Adrenal gland (tissue), 9 donors: ENCODE measurements at regions not wholly inside any gene's neighbourhood (a gene's known extent, or its start where the extent isn't known, plus 50 kb on each side); places are given as distances from the start of the nearest gene placed in this dataset.

ENCODE experiments used
- DNase-seq, 7 donors: peaks; one replicate each; pipeline ENCODE4 v3.0.0-alpha.2; 2019 to 2020
- H3K27ac ChIP-seq, 5 donors: fragments of 200-600 bp; sonication (generic) in 4 of 5; 1 replicate in 3 of 5; 2 replicates in 2 of 5; pipeline versions ENCODE4 v1.5.1 to v1.8.0; 2016 to 2020; ENCODE audit warnings: mild to moderate bottlenecking in 1 of 5
- H3K27me3 ChIP-seq: fragments of 200-600 bp; 2 replicates; pipeline ENCODE4 v1.8.0; 2021
- H3K36me3 ChIP-seq, 2 donors: fragments of 200-600 bp; replicated peaks in 1 of 2; 1 replicate in 1 of 2; 2 replicates in 1 of 2; pipeline versions ENCODE4 v1.5.1 to v1.8.0; 2018 to 2022
- H3K4me1 ChIP-seq, 2 donors: fragments of 200-600 bp; replicated peaks in 1 of 2; 1 replicate in 1 of 2; 2 replicates in 1 of 2; pipeline versions ENCODE4 v1.5.1 to v1.8.0; 2018 to 2021
- H3K4me3 ChIP-seq, 4 donors: fragments of 200-600 bp; sonication (generic) in 3 of 4; one replicate each; pipeline ENCODE4 v1.5.1; 2016 to 2018
- H3K9me3 ChIP-seq, 3 donors: fragments of 200-600 bp; sonication (generic) in 1 of 3; replicated peaks in 1 of 3; 1 replicate in 2 of 3; 2 replicates in 1 of 3; pipeline versions ENCODE4 v1.5.1 to v1.8.0; 2016 to 2021
- POLR2A ChIP-seq, 2 donors: fragments of 450-650 bp; IDR thresholded peaks; one replicate each; pipeline ENCODE4 v1.6.1; 2017; ENCODE audit warnings: antibody characterized with exemption in 2 of 2, mild to moderate bottlenecking in 2 of 2, moderate library complexity in 1 of 2
- WGBS, 4 donors: extraction: QIAGEN DNeasy Blood & Tissue Kit in 2 of 4; methylation state at CpG; one replicate each; pipeline versions ENCODE4 v1.1.5 to v1.1.7; 2013 to 2017; 5-methylcytosine and 5-hydroxymethylcytosine counted together
- intact Hi-C, 2 donors: fragments of 100-400 bp; cut with DNase I; formaldehyde crosslinking; loops; one replicate each; pipeline versions ENCODE4 v1.14.1 to v1.15.0; 2022 to 2023
- TF ChIP-seq, protein P1 (sequence below), 6 experiments: fragments of 450-650 bp in 4 of 6; fragments of 200-600 bp in 2 of 6; sonication (generic) in 1 of 6; IDR thresholded peaks; 1 replicate in 5 of 6; 2 replicates in 1 of 6; pipeline versions ENCODE4 v1.5.1 to v1.8.0; 2016 to 2021; ENCODE audit warnings: antibody characterized with exemption in 6 of 6, mild to moderate bottlenecking in 2 of 6, moderate library complexity in 1 of 6
- donor health status: healthy with polysubstance abuse.
- donor health status: Bipolar disorder and iron deficiency.
- donor health status: DM: yes; HTN: yes; CAD: no.
- donor health status: DM: no; HTN: no; CAD: no.
- donor health status: DM: no; HTN: no; CAD: no.

DNA sequence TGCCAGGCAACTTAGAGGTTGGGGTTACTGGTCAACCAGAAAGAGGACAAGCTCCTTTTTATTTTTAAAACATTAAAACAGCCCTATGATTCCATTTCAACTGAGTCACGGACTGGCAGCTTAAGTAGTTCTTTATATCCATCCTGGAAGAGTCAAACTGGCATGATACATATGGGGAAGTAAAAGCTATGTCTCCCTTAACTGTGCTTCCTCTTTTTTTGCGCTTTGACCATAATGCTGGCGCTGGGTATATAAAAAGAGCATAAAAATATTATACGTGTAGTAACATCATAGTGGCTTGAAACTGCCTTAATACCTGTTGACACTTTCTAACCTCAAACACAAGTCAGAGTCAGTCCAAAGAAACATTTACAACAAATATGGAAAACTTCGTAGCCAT, 274.4 kb downstream of the CSNK1G3 start:
- Histone ChIP-seq H3K36me3 (no peaks in the 10 kb centered on the region), H3K27me3 (no peaks in the 10 kb centered on the region), H3K4me1 (no peaks in the 10 kb centered on the region), H3K4me3 (no peak overlapping the region), H3K27ac (no peak overlapping the region), H3K9me3 (no peaks in the 10 kb centered on the region)
- DNase-seq: no peak
- TF ChIP-seq, protein P1, sequence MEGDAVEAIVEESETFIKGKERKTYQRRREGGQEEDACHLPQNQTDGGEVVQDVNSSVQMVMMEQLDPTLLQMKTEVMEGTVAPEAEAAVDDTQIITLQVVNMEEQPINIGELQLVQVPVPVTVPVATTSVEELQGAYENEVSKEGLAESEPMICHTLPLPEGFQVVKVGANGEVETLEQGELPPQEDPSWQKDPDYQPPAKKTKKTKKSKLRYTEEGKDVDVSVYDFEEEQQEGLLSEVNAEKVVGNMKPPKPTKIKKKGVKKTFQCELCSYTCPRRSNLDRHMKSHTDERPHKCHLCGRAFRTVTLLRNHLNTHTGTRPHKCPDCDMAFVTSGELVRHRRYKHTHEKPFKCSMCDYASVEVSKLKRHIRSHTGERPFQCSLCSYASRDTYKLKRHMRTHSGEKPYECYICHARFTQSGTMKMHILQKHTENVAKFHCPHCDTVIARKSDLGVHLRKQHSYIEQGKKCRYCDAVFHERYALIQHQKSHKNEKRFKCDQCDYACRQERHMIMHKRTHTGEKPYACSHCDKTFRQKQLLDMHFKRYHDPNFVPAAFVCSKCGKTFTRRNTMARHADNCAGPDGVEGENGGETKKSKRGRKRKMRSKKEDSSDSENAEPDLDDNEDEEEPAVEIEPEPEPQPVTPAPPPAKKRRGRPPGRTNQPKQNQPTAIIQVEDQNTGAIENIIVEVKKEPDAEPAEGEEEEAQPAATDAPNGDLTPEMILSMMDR (IDR thresholded peaks at IDR 0.05): no peak
- TF ChIP-seq POLR2A (IDR thresholded peaks at IDR 0.05): no peak
- intact Hi-C loops: no loop called here
- WGBS, 4 donors: 67 to 77% (median 70%) methylated on average over 5 of the region's 5 CpGs

DNA sequence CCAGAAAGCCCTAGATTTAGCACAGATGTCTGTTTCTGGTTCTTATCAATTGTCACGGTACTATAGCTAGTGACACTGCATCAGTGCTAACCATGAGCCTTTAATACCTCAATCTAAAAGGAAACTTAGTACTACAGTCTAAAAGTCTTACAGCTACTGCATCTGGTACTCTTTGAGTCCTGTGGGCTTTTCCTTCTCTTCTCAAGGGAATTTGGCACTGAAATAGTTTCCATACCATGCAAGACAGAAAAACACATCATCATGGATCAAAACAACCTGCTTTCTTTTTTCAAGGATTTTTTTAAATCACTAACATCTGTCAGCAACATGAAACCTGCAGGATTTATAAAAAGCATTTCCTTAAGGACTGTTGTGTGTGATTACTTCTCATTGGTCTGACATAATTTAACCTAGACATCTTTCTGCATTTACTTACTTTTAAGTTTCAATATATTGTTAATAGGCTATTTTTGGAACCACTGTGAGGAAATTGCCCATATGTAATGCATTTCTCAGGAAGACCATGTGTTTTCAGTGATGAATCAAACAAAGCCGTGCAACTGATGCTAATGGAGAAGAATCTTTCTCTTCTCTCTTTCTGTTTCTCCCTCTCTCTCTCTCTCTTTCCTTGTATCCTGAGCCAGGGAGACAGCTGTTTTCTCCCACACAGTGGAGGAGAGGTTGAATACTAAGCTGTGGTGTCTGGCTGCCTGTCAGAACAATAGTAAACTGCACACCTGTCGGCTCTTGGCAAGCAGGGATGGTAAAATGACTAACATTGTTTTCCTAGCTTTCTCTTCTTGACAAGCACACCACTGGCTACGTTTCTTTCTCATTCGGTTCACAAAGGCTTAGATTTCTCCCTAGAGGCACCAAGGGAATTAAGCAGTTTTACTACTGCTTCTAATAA, 273.4 kb downstream of the CSNK1G3 start:
- WGBS, 4 donors: 23 to 29% (median 26%) methylated on average over 5 of the region's 5 CpGs
- H3K27ac ChIP-seq: no peak overlapping the region
- no peaks in the 10 kb centered on the region for H3K36me3 ChIP-seq
- no peaks in the 10 kb centered on the region for H3K27me3 ChIP-seq
- intact Hi-C loops: no loop called here
- no peak for DNase-seq
- TF ChIP-seq, protein P1 (IDR thresholded peaks at IDR 0.05): no peak
- TF ChIP-seq POLR2A (IDR thresholded peaks at IDR 0.05): no peak
- H3K9me3 ChIP-seq: no peaks in the 10 kb centered on the region
- no peak overlapping the region for H3K4me3 ChIP-seq
- no peaks in the 10 kb centered on the region for H3K4me1 ChIP-seq

DNA sequence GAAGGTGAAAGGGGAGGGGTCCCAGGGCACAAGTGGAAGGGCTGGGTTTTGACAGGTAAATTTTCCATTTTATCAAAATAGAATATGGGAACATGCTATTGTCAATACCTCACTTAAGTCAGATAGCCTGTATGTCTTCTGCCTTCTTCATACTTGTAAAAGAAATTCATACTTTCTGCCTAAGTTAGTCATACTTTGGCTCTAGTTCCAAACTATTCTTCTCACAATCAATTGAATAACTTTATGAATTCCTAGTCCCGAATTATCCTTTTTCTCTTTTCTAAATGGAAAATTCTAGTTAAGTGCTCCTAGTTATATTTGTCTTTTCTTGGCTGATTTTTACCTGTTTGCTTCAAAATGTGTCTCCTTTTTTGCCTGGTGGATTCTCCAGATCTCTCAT, 271.4 kb downstream of the CSNK1G3 start:
- Histone ChIP-seq H3K27me3 (no peaks in the 10 kb centered on the region), H3K36me3 (no peaks in the 10 kb centered on the region), H3K9me3 (no peaks in the 10 kb centered on the region), H3K4me1 (no peaks in the 10 kb centered on the region), H3K4me3 (no peak overlapping the region), H3K27ac (no peak overlapping the region)
- TF ChIP-seq, protein P1 (IDR thresholded peaks at IDR 0.05): no peak
- DNase-seq: no peak
- intact Hi-C loops: no loop called here
- WGBS, 4 donors: 60 to 78% (median 71%) methylated on average over 1 of the region's 1 CpG

DNA sequence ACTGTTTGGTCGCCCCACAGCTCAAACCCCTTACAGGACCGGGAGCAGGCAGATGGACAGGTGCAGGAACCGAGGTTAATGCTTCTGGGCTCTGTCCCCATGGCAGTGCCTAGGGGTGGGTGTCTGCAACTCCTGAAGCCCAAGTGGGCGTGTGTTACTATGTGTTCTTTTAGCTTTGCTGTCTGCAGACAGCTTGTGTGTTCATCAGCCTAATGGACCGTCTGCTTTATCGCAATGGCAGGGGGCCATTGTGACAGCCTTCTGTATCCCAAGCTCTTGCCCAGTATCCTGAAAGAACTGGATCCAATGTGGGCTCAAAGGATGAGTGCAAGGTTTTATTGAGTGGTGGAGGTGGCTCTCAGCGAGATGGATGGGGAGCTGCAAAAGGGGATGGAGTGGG, 266.7 kb downstream of the CSNK1G3 start:
- H3K4me3 ChIP-seq: no peak overlapping the region
- H3K36me3 ChIP-seq: no peaks in the 10 kb centered on the region
- no peaks in the 10 kb centered on the region for H3K9me3 ChIP-seq
- no peak for DNase-seq
- no peaks in the 10 kb centered on the region for H3K4me1 ChIP-seq
- intact Hi-C loops: no loop called here
- no peak for TF ChIP-seq POLR2A (IDR thresholded peaks at IDR 0.05)
- TF ChIP-seq, protein P1 (IDR thresholded peaks at IDR 0.05): no peak
- H3K27me3 ChIP-seq: no peaks in the 10 kb centered on the region
- H3K27ac ChIP-seq: no peak overlapping the region
- WGBS, 4 donors: 80 to 98% (median 88%) methylated on average over 5 to 7 of the region's 7 CpGs
